ENCODE measurements at regions not wholly inside any gene's neighbourhood (a gene's known extent, or its start where the extent isn't known, plus 50 kb on each side); places are given as distances from the start of the nearest gene placed in this dataset.

GRCh38 chr15:35690089-35690488, 144.1 kb upstream of the DPH6 start:
- no peak for TF ChIP-seq CTCF (IDR thresholded peaks at IDR 0.05; ENCODE audit: borderline replicate concordance, extremely low read depth, low read length, poor library complexity, severe bottlenecking)
- TF ChIP-seq EZH2 (IDR thresholded peaks at IDR 0.05; ENCODE audit: borderline replicate concordance, low read depth, low read length, severe bottlenecking), result no peak

All from DND-41 (cell line).